Panc1 (cell line): ENCODE measurements at regions not wholly inside any gene's neighbourhood (a gene's known extent, or its start where the extent isn't known, plus 50 kb on each side); places are given as distances from the start of the nearest gene placed in this dataset.

ENCODE experiments used
- ATAC-seq: fragments of 200-7000 bp; cut with Tn5 transposase; 2 replicates; pipeline ENCODE4 v1.9.1; 2020; ENCODE audit warnings: mild to moderate bottlenecking, moderate library complexity
- BruUV-seq: library from RNA; stranded (reverse); fragments of 400-500 nt; replicated peaks from 2 replicates; lab custom pipeline; 2021; lab: Mats Ljungman, UMichigan
- CTCF ChIA-PET: fragments of 300-600 bp; sonication (Branson Sonifier 250); formaldehyde crosslinking; loops from one replicate; lab custom pipeline; 2022; ENCODE audit warnings: antibody characterized with exemption; lab: Charles Lee
- POLR2A ChIA-PET: fragments of 300-600 bp; sonication (Branson Sonifier 250); formaldehyde crosslinking; loops from one replicate; lab custom pipeline; 2022; ENCODE audit warnings: antibody characterized with exemption; lab: Charles Lee
- DNase-seq: peaks from one replicate; pipeline ENCODE4 v3.0.0-alpha.2; 2010; ENCODE audit warnings: low read depth, low spot score
- H3K27ac ChIP-seq: 2 replicates; pipeline ENCODE4 v1.5.1; 2011; ENCODE audit warnings: mild to moderate bottlenecking, low read length, inconsistent platforms
- H3K27me3 ChIP-seq: fragments of 200-500 bp; sonication (Bioruptor generic); 2 replicates; pipeline ENCODE4 v1.6.0; 2014; ENCODE audit warnings: low read length, inconsistent platforms; ENCODE audit not compliant: control insufficient read depth, insufficient read depth
- H3K36me3 ChIP-seq: fragments of 200-500 bp; sonication (Bioruptor generic); 2 replicates; pipeline ENCODE4 v1.5.1; 2014; ENCODE audit warnings: inconsistent platforms, mild to moderate bottlenecking, low read length, moderate library complexity; ENCODE audit not compliant: control insufficient read depth, insufficient read depth
- H3K4me1 ChIP-seq: 2 replicates; pipeline ENCODE4 v1.5.1; 2011; ENCODE audit warnings: inconsistent platforms, mild to moderate bottlenecking, low read length, moderate library complexity; ENCODE audit not compliant: control insufficient read depth, insufficient read depth
- H3K4me3 ChIP-seq, 2 experiments: 2 replicates each; pipeline ENCODE4 v1.5.1; 2011 to 2012; ENCODE audit warnings: low read depth in 2 of 2, low read length in 2 of 2, mild to moderate bottlenecking in 2 of 2, inconsistent platforms in 1 of 2, moderate library complexity in 1 of 2
- H3K9me3 ChIP-seq: fragments of 200-500 bp; sonication (Bioruptor generic); 2 replicates; pipeline ENCODE4 v1.5.1; 2014; ENCODE audit warnings: low read depth, mild to moderate bottlenecking, inconsistent platforms, low read length, moderate library complexity; ENCODE audit not compliant: control insufficient read depth, insufficient read depth
- CTCF ChIP-seq: fragments of 450-650 bp; IDR thresholded peaks from 2 replicates; pipeline ENCODE4 v1.5.1; 2017; ENCODE audit warnings: mild to moderate bottlenecking
- POLR2AphosphoS5 ChIP-seq: IDR thresholded peaks from 2 replicates; pipeline ENCODE4 v1.6.1; 2012; ENCODE audit warnings: mild to moderate bottlenecking, low read depth, low read length, moderate library complexity
- REST ChIP-seq, 2 experiments: IDR thresholded peaks; 2 replicates each; pipeline ENCODE4 v1.6.1; 2011 to 2012; ENCODE audit warnings: low read depth in 2 of 2, control low read depth in 1 of 2, low read length in 1 of 2, mild to moderate bottlenecking in 1 of 2, moderate library complexity in 1 of 2; ENCODE audit not compliant: insufficient read depth in 1 of 2
- SIN3A ChIP-seq: IDR thresholded peaks from 2 replicates; pipeline ENCODE4 v1.6.1; 2012; ENCODE audit warnings: low read depth, mild to moderate bottlenecking, low read length, moderate library complexity, borderline replicate concordance; ENCODE audit not compliant: insufficient read depth
- TCF7L2 ChIP-seq: IDR thresholded peaks from 2 replicates; pipeline ENCODE4 v1.6.1; 2011; ENCODE audit warnings: mild to moderate bottlenecking, low read depth, low read length, inconsistent platforms
- in situ Hi-C: cut with HindIII; loops from 2 replicates; pipeline ENCODE4 v1.10.0; 2016; ENCODE audit warnings: low sequenced_read_pairs, low pct_unique_long_range_greater_than_20kb
- intact Hi-C: fragments of 100-400 bp; cut with micrococcal nuclease; formaldehyde crosslinking; loops from one replicate; pipeline ENCODE4 v1.10.0; 2022; ENCODE audit not compliant: unreplicated experiment

- no TSS peak for BruUV-seq
- DNase-seq, result no peak
- Histone ChIP-seq H3K36me3 (no peaks in the 10 kb centered on the region), H3K4me3 (no peak overlapping the region), H3K4me1 (no peaks in the 10 kb centered on the region), H3K27ac (no peak overlapping the region), H3K9me3 (no peaks in the 10 kb centered on the region), H3K27me3 (no peaks in the 10 kb centered on the region)
- intact Hi-C loops, result no loop called here
- ChIA-PET POLR2A (no interaction called here), CTCF (no interaction called here)
- in situ Hi-C loops, result no loop called here
- no peak for ATAC-seq
- TF ChIP-seq CTCF, result no peak
- TF ChIP-seq REST (IDR thresholded peaks at IDR 0.05; ENCODE audit: insufficient read depth in 1 of 2, low read depth in 2 of 2, low read length in 1 of 2), result no peak
- TF ChIP-seq SIN3A, result no peak
- TF ChIP-seq TCF7L2, result no peak
- TF ChIP-seq POLR2AphosphoS5, result no peak
Observed at GRCh38 chr3:3241596-3241995, 62.1 kb upstream of the CRBN start.

- no peaks in the 10 kb centered on the region for H3K27me3 ChIP-seq
- POLR2A ChIA-PET, result no interaction called here
- BruUV-seq, result no TSS peak
Observed at GRCh38 chr3:3240986-3241385, 61.5 kb upstream of the CRBN start.

More at GRCh38 chr3:3240986-3241385, 61.5 kb upstream of the CRBN start:
- intact Hi-C loops (no loop called here), in situ Hi-C loops (no loop called here)
- H3K4me3 ChIP-seq, result no peak overlapping the region
- CTCF ChIA-PET, result no interaction called here
- H3K36me3 ChIP-seq, result no peaks in the 10 kb centered on the region
- H3K4me1 ChIP-seq, result no peaks in the 10 kb centered on the region
- TF ChIP-seq CTCF, result no peak
- no peak for TF ChIP-seq SIN3A
- TF ChIP-seq TCF7L2, result no peak
- no peak for TF ChIP-seq REST (IDR thresholded peaks at IDR 0.05; ENCODE audit: insufficient read depth in 1 of 2, low read depth in 2 of 2, low read length in 1 of 2)
- no peak for TF ChIP-seq POLR2AphosphoS5
- H3K27ac ChIP-seq, result no peak overlapping the region
- ATAC-seq, result no peak
- no peak for DNase-seq
- H3K9me3 ChIP-seq, result no peaks in the 10 kb centered on the region
